GM12892 (cell line): ENCODE measurements at regions not wholly inside any gene's neighbourhood (a gene's known extent, or its start where the extent isn't known, plus 50 kb on each side); places are given as distances from the start of the nearest gene placed in this dataset.

Experiments
- POLR2A ChIP-seq: IDR thresholded peaks from 2 replicates; pipeline ENCODE4 v1.6.1; 2011; ENCODE audit warnings: low read depth, low read length, control low read depth
- POLR2AphosphoS5 ChIP-seq: IDR thresholded peaks from 2 replicates; pipeline ENCODE4 v1.6.1; 2011; ENCODE audit warnings: low read depth, low read length, control low read depth

- TF ChIP-seq POLR2A, result no peak
- no peak for TF ChIP-seq POLR2AphosphoS5
Measured at GRCh38 chr1:218620956-218621355, 275.8 kb downstream of the TGFB2 start.
